H9 (cell line): ENCODE measurements at regions not wholly inside any gene's neighbourhood (a gene's known extent, or its start where the extent isn't known, plus 50 kb on each side); places are given as distances from the start of the nearest gene placed in this dataset.

Experiments used
- DNase-seq: peaks from one replicate; pipeline ENCODE4 v3.0.0-alpha.2; 2017
- H2AFZ ChIP-seq: one replicate; pipeline ENCODE4 v1.6.1; 2013; ENCODE audit warnings: mild to moderate bottlenecking, low read length, control low read depth, moderate library complexity
- H2AK5ac ChIP-seq: 2 replicates; pipeline ENCODE4 v1.6.1; 2013; ENCODE audit warnings: low read length, control low read depth, mixed read lengths; ENCODE audit not compliant: insufficient read length
- H2BK120ac ChIP-seq: one replicate; pipeline ENCODE4 v1.6.1; 2013; ENCODE audit warnings: low read depth, mild to moderate bottlenecking, low read length, control low read depth, inconsistent platforms; ENCODE audit not compliant: poor library complexity, severe bottlenecking
- H2BK12ac ChIP-seq: 2 replicates; pipeline ENCODE4 v1.6.1; 2013; ENCODE audit warnings: low read length, control low read depth, mixed read lengths, low read depth; ENCODE audit not compliant: insufficient read length
- H2BK15ac ChIP-seq: 2 replicates; pipeline ENCODE4 v1.6.1; 2013; ENCODE audit warnings: low read depth, low read length, control low read depth
- H2BK20ac ChIP-seq: one replicate; pipeline ENCODE4 v1.6.1; 2013; ENCODE audit warnings: low read depth, mild to moderate bottlenecking, low read length, control low read depth, inconsistent platforms; ENCODE audit not compliant: poor library complexity, severe bottlenecking
- H2BK5ac ChIP-seq: 2 replicates; pipeline ENCODE4 v1.6.1; 2013; ENCODE audit warnings: low read length, control low read depth, mixed read lengths; ENCODE audit not compliant: insufficient read length
- H3K14ac ChIP-seq: 2 replicates; pipeline ENCODE4 v1.6.1; 2013; ENCODE audit warnings: low read length, control low read depth; ENCODE audit not compliant: insufficient read depth
- H3K18ac ChIP-seq: 2 replicates; pipeline ENCODE4 v1.6.1; 2013; ENCODE audit warnings: low read depth, mild to moderate bottlenecking, mixed read lengths, low read length, control low read depth; ENCODE audit not compliant: insufficient read length
- H3K23ac ChIP-seq: 2 replicates; pipeline ENCODE4 v1.6.1; 2013; ENCODE audit warnings: low read length, control low read depth, mixed read lengths, low read depth; ENCODE audit not compliant: insufficient read length
- H3K23me2 ChIP-seq: 2 replicates; pipeline ENCODE4 v1.6.1; 2013; ENCODE audit warnings: low read depth, mild to moderate bottlenecking, mixed read lengths, low read length, control low read depth; ENCODE audit not compliant: insufficient read length, poor library complexity, severe bottlenecking
- H3K27ac ChIP-seq: 2 replicates; pipeline ENCODE4 v1.5.1; 2013; ENCODE audit warnings: low read length, control low read depth, mixed read lengths, low read depth; ENCODE audit not compliant: insufficient read length
- H3K27me3 ChIP-seq: 2 replicates; pipeline ENCODE4 v1.6.1; 2013; ENCODE audit warnings: low read length, control low read depth, inconsistent platforms; ENCODE audit not compliant: insufficient read depth
- H3K4ac ChIP-seq: 2 replicates; pipeline ENCODE4 v1.6.1; 2013; ENCODE audit warnings: low read depth, mild to moderate bottlenecking, control low read depth, inconsistent platforms, low read length, moderate library complexity
- H3K4me1 ChIP-seq: 2 replicates; pipeline ENCODE4 v1.6.1; 2013; ENCODE audit warnings: low read length, control low read depth, inconsistent platforms; ENCODE audit not compliant: insufficient read depth
- H3K4me2 ChIP-seq: 2 replicates; pipeline ENCODE4 v1.6.1; 2013; ENCODE audit warnings: low read length, control low read depth, mixed read lengths; ENCODE audit not compliant: insufficient read length, insufficient read depth
- H3K56ac ChIP-seq: 2 replicates; pipeline ENCODE4 v1.6.1; 2013; ENCODE audit warnings: low read depth, mild to moderate bottlenecking, mixed read lengths, low read length, control low read depth; ENCODE audit not compliant: insufficient read length
- H3K79me1 ChIP-seq: 2 replicates; pipeline ENCODE4 v1.6.1; 2013; ENCODE audit warnings: low read depth, mild to moderate bottlenecking, moderate library complexity, low read length, control low read depth, inconsistent platforms; ENCODE audit not compliant: insufficient read depth, poor library complexity, severe bottlenecking
- H3K79me2 ChIP-seq: 2 replicates; pipeline ENCODE4 v1.6.1; 2013; ENCODE audit warnings: low read length, control low read depth, inconsistent platforms; ENCODE audit not compliant: insufficient read depth
- H3K9ac ChIP-seq: 2 replicates; pipeline ENCODE4 v1.6.1; 2013; ENCODE audit warnings: low read length, control low read depth, mixed read lengths; ENCODE audit not compliant: insufficient read length; ENCODE audit errors: extremely low read depth
- H3K9me3 ChIP-seq: one replicate; pipeline ENCODE4 v1.6.1; 2013; ENCODE audit warnings: low read depth, low read length, inconsistent platforms; ENCODE audit not compliant: control insufficient read depth
- H3T11ph ChIP-seq: one replicate; pipeline ENCODE4 v1.6.1; 2013; ENCODE audit warnings: mild to moderate bottlenecking, low read length, control low read depth, inconsistent platforms
- H4K20me1 ChIP-seq: one replicate; pipeline ENCODE4 v1.6.1; 2013; ENCODE audit not compliant: control insufficient read depth, insufficient read length, insufficient read depth
- H4K5ac ChIP-seq: 2 replicates; pipeline ENCODE4 v1.6.1; 2013; ENCODE audit warnings: low read depth, mild to moderate bottlenecking, mixed read lengths, low read length, control low read depth; ENCODE audit not compliant: insufficient read length
- H4K8ac ChIP-seq: replicated peaks from 2 replicates; pipeline ENCODE4 v1.6.1; 2013; ENCODE audit warnings: low read length, control low read depth, mixed read lengths, low read depth; ENCODE audit not compliant: insufficient read length
- H4K91ac ChIP-seq: 2 replicates; pipeline ENCODE4 v1.6.1; 2013; ENCODE audit warnings: low read depth, mild to moderate bottlenecking, moderate library complexity, mixed read lengths, low read length, control low read depth; ENCODE audit not compliant: insufficient read length
- H3K27ac Mint-ChIP-seq, 3 experiments: 2 replicates in 2 of 3; 3 replicates in 1 of 3; pipeline ENCODE4 v1.8.0; 2020 to 2021; ENCODE audit warnings: mixed read lengths in 3 of 3, mild to moderate bottlenecking in 1 of 3, moderate library complexity in 1 of 3
- H3K27me3 Mint-ChIP-seq: 2 replicates; pipeline ENCODE4 v1.8.0; 2021; ENCODE audit warnings: low read depth, mild to moderate bottlenecking, moderate library complexity, mixed read lengths
- H3K36me3 Mint-ChIP-seq, 3 experiments: 2 replicates in 2 of 3; 3 replicates in 1 of 3; pipeline ENCODE4 v1.8.0; 2020 to 2021; ENCODE audit warnings: low read depth in 3 of 3, mixed read lengths in 3 of 3; ENCODE audit not compliant: insufficient read depth in 1 of 3
- H3K4me1 Mint-ChIP-seq, 2 experiments: 2 replicates each; pipeline ENCODE4 v1.8.0; 2020; ENCODE audit warnings: mixed read lengths in 2 of 2
- H3K4me3 Mint-ChIP-seq, 2 experiments: 2 replicates in 1 of 2; 3 replicates in 1 of 2; pipeline ENCODE4 v1.8.0; 2020 to 2021; ENCODE audit warnings: mild to moderate bottlenecking in 2 of 2, mixed read lengths in 2 of 2, moderate library complexity in 1 of 2
- H3K9me3 Mint-ChIP-seq, 2 experiments: 2 replicates in 1 of 2; 3 replicates in 1 of 2; pipeline ENCODE4 v1.8.0; 2020; ENCODE audit warnings: mild to moderate bottlenecking in 2 of 2, mixed read lengths in 2 of 2, moderate library complexity in 1 of 2
- WGBS: extraction: QIAGEN DNeasy Blood & Tissue Kit; methylation state at CpG from one replicate; pipeline ENCODE4 v1.1.7; 2013; ENCODE audit warnings: missing lambda C conversion rate, low lambda C conversion rate, mixed read lengths; ENCODE audit not compliant: insufficient read length; ENCODE audit errors: extremely low coverage; 5-methylcytosine and 5-hydroxymethylcytosine counted together
- TF ChIP-seq, protein P1 (sequence below): fragments of 200-600 bp; sonication (generic); conservative IDR thresholded peaks from 3 replicates; pipeline ENCODE4 v1.8.0; 2021; ENCODE audit warnings: antibody characterized with exemption, mild to moderate bottlenecking

DNA sequence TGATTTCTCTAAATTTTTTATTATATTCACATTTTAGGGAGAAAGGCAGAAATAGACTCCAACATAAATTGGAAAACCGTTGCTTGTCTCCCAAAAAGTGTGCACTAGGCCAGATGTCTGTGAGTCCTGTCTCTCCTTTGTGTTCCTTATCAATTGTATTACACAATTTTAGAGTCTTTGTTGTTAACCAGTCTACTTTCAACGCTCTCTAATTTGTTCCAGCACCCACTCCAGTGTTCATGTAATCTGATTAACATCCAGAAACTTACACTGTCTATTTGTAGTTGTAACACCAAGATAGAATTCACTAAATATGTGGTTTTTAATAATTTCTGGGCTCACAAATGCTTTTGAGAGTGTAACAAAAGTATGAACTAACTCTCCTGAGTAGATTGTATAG, 195.6 kb downstream of the FSIP2 start:
- Mint-ChIP-seq H3K27me3 (no peaks in the 10 kb centered on the region), H3K4me1 (no peaks in the 10 kb centered on the region), H3K27ac (no peak overlapping the region), H3K9me3 (no peaks in the 10 kb centered on the region), H3K36me3 (no peaks in the 10 kb centered on the region), H3K4me3 (no peak overlapping the region)
- Histone ChIP-seq H3K23me2 (no peaks in the 10 kb centered on the region), H3K56ac (no peak overlapping the region), H4K5ac (no peak overlapping the region), H2AK5ac (no peak overlapping the region), H4K20me1 (no peaks in the 10 kb centered on the region), H2BK5ac (no peak overlapping the region), H3K27ac (no peak overlapping the region), H4K8ac (no peak overlapping the region), H2BK12ac (no peak overlapping the region), H2BK15ac (no peak overlapping the region), H2AFZ (no peak overlapping the region), H3K4ac (no peak overlapping the region), H4K91ac (no peak overlapping the region), H3K9ac (no peak overlapping the region), H3K4me1 (no peaks in the 10 kb centered on the region), H3K9me3 (no peaks in the 10 kb centered on the region), H3K79me2 (no peaks in the 10 kb centered on the region), H3K79me1 (no peaks in the 10 kb centered on the region), H3K18ac (no peak overlapping the region), H2BK20ac (no peak overlapping the region), H3K27me3 (no peaks in the 10 kb centered on the region), H3K14ac (no peak overlapping the region), H3T11ph (no peak overlapping the region), H3K4me2 (no peak overlapping the region), H3K23ac (no peak overlapping the region), H2BK120ac (no peak overlapping the region)
- WGBS = no CpG with 5 or more reads among the region's 2 CpGs
- TF ChIP-seq, protein P1, sequence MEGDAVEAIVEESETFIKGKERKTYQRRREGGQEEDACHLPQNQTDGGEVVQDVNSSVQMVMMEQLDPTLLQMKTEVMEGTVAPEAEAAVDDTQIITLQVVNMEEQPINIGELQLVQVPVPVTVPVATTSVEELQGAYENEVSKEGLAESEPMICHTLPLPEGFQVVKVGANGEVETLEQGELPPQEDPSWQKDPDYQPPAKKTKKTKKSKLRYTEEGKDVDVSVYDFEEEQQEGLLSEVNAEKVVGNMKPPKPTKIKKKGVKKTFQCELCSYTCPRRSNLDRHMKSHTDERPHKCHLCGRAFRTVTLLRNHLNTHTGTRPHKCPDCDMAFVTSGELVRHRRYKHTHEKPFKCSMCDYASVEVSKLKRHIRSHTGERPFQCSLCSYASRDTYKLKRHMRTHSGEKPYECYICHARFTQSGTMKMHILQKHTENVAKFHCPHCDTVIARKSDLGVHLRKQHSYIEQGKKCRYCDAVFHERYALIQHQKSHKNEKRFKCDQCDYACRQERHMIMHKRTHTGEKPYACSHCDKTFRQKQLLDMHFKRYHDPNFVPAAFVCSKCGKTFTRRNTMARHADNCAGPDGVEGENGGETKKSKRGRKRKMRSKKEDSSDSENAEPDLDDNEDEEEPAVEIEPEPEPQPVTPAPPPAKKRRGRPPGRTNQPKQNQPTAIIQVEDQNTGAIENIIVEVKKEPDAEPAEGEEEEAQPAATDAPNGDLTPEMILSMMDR = no peak
- no peak for DNase-seq
